ENCODE measurements at regions not wholly inside any gene's neighbourhood (a gene's known extent, or its start where the extent isn't known, plus 50 kb on each side); places are given as distances from the start of the nearest gene placed in this dataset.

DNA sequence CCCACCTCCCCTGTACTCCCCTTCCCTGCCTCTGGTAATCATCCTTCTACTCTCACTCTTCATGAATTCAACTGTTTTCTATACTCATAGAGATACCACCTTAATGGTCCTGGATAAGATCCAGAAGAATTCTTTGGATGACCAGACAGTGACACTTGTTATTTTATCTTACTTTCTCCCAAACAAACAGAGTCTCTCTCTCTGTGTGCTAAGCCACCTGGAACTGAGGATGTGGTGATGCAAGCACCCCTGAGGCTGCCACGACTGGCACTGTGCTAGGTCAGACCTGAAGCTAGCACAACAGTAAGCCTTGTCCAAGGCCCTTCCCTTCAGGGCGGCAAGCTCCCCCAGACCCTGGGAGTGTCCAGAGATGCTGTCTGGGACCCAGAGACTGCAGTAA, 250.2 kb downstream of the C12orf50 start:
- H3K36me3 Mint-ChIP-seq (ENCODE audit: insufficient read depth, unreplicated experiment): peaks cover 12% of the 10 kb centered on the region
- DNase-seq (ENCODE audit: unreplicated experiment): peak; percentile 59
- intact Hi-C loops (cut with micrococcal nuclease): no loop called here
- no TSS peak for BruUV-seq (replicated peaks)
- no peaks in the 10 kb centered on the region for H3K27me3 Mint-ChIP-seq (ENCODE audit: insufficient read depth, unreplicated experiment)
- TF ChIP-seq, protein P1, sequence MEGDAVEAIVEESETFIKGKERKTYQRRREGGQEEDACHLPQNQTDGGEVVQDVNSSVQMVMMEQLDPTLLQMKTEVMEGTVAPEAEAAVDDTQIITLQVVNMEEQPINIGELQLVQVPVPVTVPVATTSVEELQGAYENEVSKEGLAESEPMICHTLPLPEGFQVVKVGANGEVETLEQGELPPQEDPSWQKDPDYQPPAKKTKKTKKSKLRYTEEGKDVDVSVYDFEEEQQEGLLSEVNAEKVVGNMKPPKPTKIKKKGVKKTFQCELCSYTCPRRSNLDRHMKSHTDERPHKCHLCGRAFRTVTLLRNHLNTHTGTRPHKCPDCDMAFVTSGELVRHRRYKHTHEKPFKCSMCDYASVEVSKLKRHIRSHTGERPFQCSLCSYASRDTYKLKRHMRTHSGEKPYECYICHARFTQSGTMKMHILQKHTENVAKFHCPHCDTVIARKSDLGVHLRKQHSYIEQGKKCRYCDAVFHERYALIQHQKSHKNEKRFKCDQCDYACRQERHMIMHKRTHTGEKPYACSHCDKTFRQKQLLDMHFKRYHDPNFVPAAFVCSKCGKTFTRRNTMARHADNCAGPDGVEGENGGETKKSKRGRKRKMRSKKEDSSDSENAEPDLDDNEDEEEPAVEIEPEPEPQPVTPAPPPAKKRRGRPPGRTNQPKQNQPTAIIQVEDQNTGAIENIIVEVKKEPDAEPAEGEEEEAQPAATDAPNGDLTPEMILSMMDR (IDR thresholded peaks at IDR 0.05; ENCODE audit: unreplicated experiment): no peak
- POLR2A ChIA-PET: interaction anchor here (0.6 kb wide), 1 partner anchor 661 kb away, joined by 3 read pairs; no protein-coding TSS in a partner anchor
- H3K27ac Mint-ChIP-seq (ENCODE audit: low read depth, unreplicated experiment): peak overlapping the region; percentile 56
- peaks cover 25% of the 10 kb centered on the region for H3K4me1 Mint-ChIP-seq (ENCODE audit: insufficient read depth, unreplicated experiment)
- CTCF ChIA-PET: no interaction called here
- H3K9me3 Mint-ChIP-seq (ENCODE audit: unreplicated experiment): no peaks in the 10 kb centered on the region
- no peak overlapping the region for H3K4me3 Mint-ChIP-seq (ENCODE audit: unreplicated experiment)

DNA sequence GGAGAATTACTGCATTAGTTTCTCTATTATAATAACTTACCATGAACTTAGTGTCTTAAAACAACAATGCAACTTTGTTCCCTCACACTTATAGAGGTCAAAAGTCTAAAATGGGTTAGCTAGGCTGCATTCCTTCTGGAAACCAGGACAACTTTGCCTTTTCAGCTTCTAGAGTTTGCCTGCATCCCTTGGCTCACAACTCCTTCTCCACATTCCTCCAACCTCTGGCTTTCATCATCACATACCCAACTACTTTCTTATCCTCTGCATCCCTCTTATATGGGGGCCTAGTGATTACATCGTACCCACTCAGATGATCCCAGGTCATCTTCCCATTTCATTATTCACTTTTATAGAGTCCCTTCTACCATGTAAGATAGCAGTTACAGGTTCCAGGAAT, 251.1 kb downstream of the C12orf50 start:
- Mint-ChIP-seq H3K27me3 (ENCODE audit: insufficient read depth, unreplicated experiment) (no peaks in the 10 kb centered on the region), H3K4me1 (ENCODE audit: insufficient read depth, unreplicated experiment) (peaks cover 25% of the 10 kb centered on the region), H3K9me3 (ENCODE audit: unreplicated experiment) (no peaks in the 10 kb centered on the region), H3K27ac (ENCODE audit: low read depth, unreplicated experiment) (no peak overlapping the region), H3K4me3 (ENCODE audit: unreplicated experiment) (no peak overlapping the region), H3K36me3 (ENCODE audit: insufficient read depth, unreplicated experiment) (peaks cover 12% of the 10 kb centered on the region)
- DNase-seq (ENCODE audit: unreplicated experiment): no peak
- no TSS peak for BruUV-seq (replicated peaks)
- ChIA-PET POLR2A (no interaction called here), CTCF (no interaction called here)
- TF ChIP-seq, protein P1 (IDR thresholded peaks at IDR 0.05; ENCODE audit: unreplicated experiment): no peak
- intact Hi-C loops (cut with micrococcal nuclease): no loop called here

DNA sequence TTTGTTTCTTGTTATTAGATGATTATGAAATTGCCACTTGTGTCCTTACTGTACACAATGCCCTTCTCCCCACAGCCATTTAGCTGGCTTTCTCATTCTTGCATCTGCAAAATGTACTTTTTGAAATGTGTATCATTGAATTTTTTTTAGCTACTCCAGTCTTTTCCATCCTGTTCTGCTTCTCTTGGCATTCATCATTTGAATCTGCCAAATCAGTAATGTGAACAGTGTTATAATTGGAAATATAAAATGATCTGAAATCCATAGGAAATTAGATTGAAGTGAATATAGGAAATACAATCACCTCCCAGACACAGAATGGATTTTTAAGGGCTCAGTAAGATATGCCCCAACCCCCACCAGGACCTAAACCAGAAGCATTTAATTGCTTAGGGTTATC, 253.4 kb downstream of the C12orf50 start:
- POLR2A ChIA-PET: no interaction called here
- no peak for DNase-seq (ENCODE audit: unreplicated experiment)
- Mint-ChIP-seq H3K9me3 (ENCODE audit: unreplicated experiment) (no peaks in the 10 kb centered on the region), H3K36me3 (ENCODE audit: insufficient read depth, unreplicated experiment) (peaks cover 11% of the 10 kb centered on the region), H3K4me1 (ENCODE audit: insufficient read depth, unreplicated experiment) (peaks cover 21% of the 10 kb centered on the region), H3K27me3 (ENCODE audit: insufficient read depth, unreplicated experiment) (no peaks in the 10 kb centered on the region), H3K4me3 (ENCODE audit: unreplicated experiment) (no peak overlapping the region), H3K27ac (ENCODE audit: low read depth, unreplicated experiment) (no peak overlapping the region)
- TF ChIP-seq, protein P1 (IDR thresholded peaks at IDR 0.05; ENCODE audit: unreplicated experiment): no peak
- intact Hi-C loops (cut with micrococcal nuclease): no loop called here
- CTCF ChIA-PET: interaction anchor here (0.6 kb wide), 1 partner anchor 1174 kb away, joined by 3 read pairs; no protein-coding TSS in a partner anchor
- BruUV-seq (replicated peaks): no TSS peak

- H3K4me3 Mint-ChIP-seq (ENCODE audit: unreplicated experiment): no peak overlapping the region
Observed at GRCh38 chr12:87775051-87775450, 254.2 kb downstream of the C12orf50 start.

More at GRCh38 chr12:87775051-87775450, 254.2 kb downstream of the C12orf50 start:
- Mint-ChIP-seq H3K9me3 (ENCODE audit: unreplicated experiment) (no peaks in the 10 kb centered on the region), H3K4me1 (ENCODE audit: insufficient read depth, unreplicated experiment) (peaks cover 14% of the 10 kb centered on the region), H3K27ac (ENCODE audit: low read depth, unreplicated experiment) (no peak overlapping the region), H3K27me3 (ENCODE audit: insufficient read depth, unreplicated experiment) (no peaks in the 10 kb centered on the region), H3K36me3 (ENCODE audit: insufficient read depth, unreplicated experiment) (peaks cover 4% of the 10 kb centered on the region)
- TF ChIP-seq, protein P1 (IDR thresholded peaks at IDR 0.05; ENCODE audit: unreplicated experiment): no peak
- intact Hi-C loops (cut with micrococcal nuclease): no loop called here
- no TSS peak for BruUV-seq (replicated peaks)
- POLR2A ChIA-PET: interaction anchor here (0.6 kb wide), 1 partner anchor 52 kb away, joined by 3 read pairs; no protein-coding TSS in a partner anchor
- DNase-seq (ENCODE audit: unreplicated experiment): no peak
- CTCF ChIA-PET: no interaction called here
